GM23338 (cell line): ENCODE measurements at regions not wholly inside any gene's neighbourhood (a gene's known extent, or its start where the extent isn't known, plus 50 kb on each side); places are given as distances from the start of the nearest gene placed in this dataset.

ENCODE experiments used
- ATAC-seq: fragments of 200-7000 bp; cut with Tn5 transposase; 3 replicates; pipeline ENCODE4 v1.9.1; 2020
- DNase-seq: peaks from one replicate; pipeline ENCODE4 v3.0.0-alpha.2; 2015; ENCODE audit warnings: low spot score
- H2AFZ ChIP-seq: fragments of 200-600 bp; sonication (generic); 2 replicates; pipeline ENCODE4 v1.8.0; 2016; ENCODE audit warnings: antibody characterized with exemption, mild to moderate bottlenecking, moderate library complexity
- H3F3A ChIP-seq: fragments of 200-600 bp; sonication (generic); replicated peaks from 2 replicates; pipeline ENCODE4 v1.8.0; 2017; ENCODE audit warnings: antibody characterized with exemption, mixed run types, low read depth
- H3K27ac ChIP-seq: fragments of 200-600 bp; sonication (generic); 2 replicates; pipeline ENCODE4 v1.6.1; 2016; ENCODE audit warnings: low read depth
- H3K27me3 ChIP-seq: fragments of 200-600 bp; sonication (generic); 2 replicates; pipeline ENCODE4 v1.8.0; 2016; ENCODE audit warnings: mild to moderate bottlenecking, mixed run types, moderate library complexity; ENCODE audit not compliant: insufficient read depth
- H3K36me3 ChIP-seq: fragments of 200-600 bp; sonication (generic); 2 replicates; pipeline ENCODE4 v1.8.0; 2016; ENCODE audit warnings: mild to moderate bottlenecking; ENCODE audit not compliant: insufficient read depth
- H3K4me1 ChIP-seq: fragments of 200-600 bp; sonication (generic); 2 replicates; pipeline ENCODE4 v1.8.0; 2016; ENCODE audit warnings: mild to moderate bottlenecking, moderate library complexity; ENCODE audit not compliant: insufficient read depth
- H3K4me2 ChIP-seq: fragments of 200-600 bp; sonication (generic); 2 replicates; pipeline ENCODE4 v1.7.1; 2017; ENCODE audit warnings: mixed run types
- H3K4me3 ChIP-seq: fragments of 200-600 bp; sonication (generic); 2 replicates; pipeline ENCODE4 v1.6.1; 2016; ENCODE audit warnings: mixed run types
- H3K79me2 ChIP-seq: fragments of 200-600 bp; sonication (generic); replicated peaks from 2 replicates; pipeline ENCODE4 v1.8.0; 2017; ENCODE audit warnings: mild to moderate bottlenecking; ENCODE audit not compliant: insufficient read depth
- H3K9me2 ChIP-seq: fragments of 200-600 bp; sonication (generic); 2 replicates; pipeline ENCODE4 v1.8.0; 2017; ENCODE audit not compliant: insufficient read depth
- H4K20me1 ChIP-seq: fragments of 200-600 bp; sonication (generic); replicated peaks from 2 replicates; pipeline ENCODE4 v1.8.0; 2017; ENCODE audit warnings: mild to moderate bottlenecking; ENCODE audit not compliant: insufficient read depth
- H3K27ac Mint-ChIP-seq: 2 replicates; pipeline ENCODE4 v1.8.0; 2020; ENCODE audit warnings: inconsistent platforms, mild to moderate bottlenecking, moderate library complexity, mixed read lengths
- H3K27me3 Mint-ChIP-seq: 3 replicates; pipeline ENCODE4 v1.8.0; 2022; ENCODE audit warnings: low read depth, mild to moderate bottlenecking, moderate library complexity, mixed read lengths, inconsistent platforms; ENCODE audit not compliant: insufficient read depth, poor library complexity
- H3K36me3 Mint-ChIP-seq: 3 replicates; pipeline ENCODE4 v1.8.0; 2021; ENCODE audit warnings: low read depth, mild to moderate bottlenecking, inconsistent platforms, moderate library complexity, mixed read lengths
- H3K4me1 Mint-ChIP-seq: 3 replicates; pipeline ENCODE4 v1.8.0; 2020; ENCODE audit warnings: mild to moderate bottlenecking, inconsistent platforms, mixed read lengths
- H3K4me3 Mint-ChIP-seq: 3 replicates; pipeline ENCODE4 v1.8.0; 2021; ENCODE audit warnings: moderate library complexity, mild to moderate bottlenecking, inconsistent platforms, mixed read lengths
- H3K9me3 Mint-ChIP-seq: 3 replicates; pipeline ENCODE4 v1.8.0; 2020; ENCODE audit warnings: moderate library complexity, mild to moderate bottlenecking, inconsistent platforms, mixed read lengths
- CREB1 ChIP-seq: fragments of 250-450 bp; sonication (Bioruptor Pico); IDR thresholded peaks from 2 replicates; pipeline ENCODE4 v1.5.0; 2020; ENCODE audit warnings: low read depth, mild to moderate bottlenecking, moderate library complexity
- NANOG ChIP-seq: IDR thresholded peaks from 2 replicates; pipeline ENCODE4 v1.6.1; 2016; ENCODE audit warnings: antibody characterized with exemption, borderline replicate concordance
- POLR2AphosphoS5 ChIP-seq: IDR thresholded peaks from 2 replicates; pipeline ENCODE4 v1.6.1; 2016; ENCODE audit warnings: antibody characterized with exemption, low read depth
- STAT1 ChIP-seq: IDR thresholded peaks from one replicate; pipeline ENCODE4 v1.6.1; 2016; ENCODE audit warnings: antibody characterized with exemption; ENCODE audit not compliant: unreplicated experiment
- ZNF114 ChIP-seq: fragments of 250-450 bp; sonication (Bioruptor Pico); IDR thresholded peaks from 2 replicates; pipeline ENCODE4 v1.5.0; 2020; ENCODE audit warnings: mild to moderate bottlenecking, moderate library complexity
- ZNF331 ChIP-seq: fragments of 250-450 bp; sonication (Bioruptor Pico); IDR thresholded peaks from 2 replicates; pipeline ENCODE4 v1.5.0; 2020; ENCODE audit warnings: low read depth, mild to moderate bottlenecking, moderate library complexity
- TF ChIP-seq, protein P1 (sequence below): fragments of 250-450 bp; sonication (Bioruptor Pico); IDR thresholded peaks from 2 replicates; pipeline ENCODE4 v1.5.0; 2020; ENCODE audit warnings: mild to moderate bottlenecking, moderate library complexity
- TF ChIP-seq, protein P2 (sequence below), 2 experiments: fragments of 200-600 bp in 1 of 2; sonication (generic) in 1 of 2; conservative IDR thresholded peaks; 2 replicates each; pipeline versions ENCODE4 v1.5.1 to v1.6.1; 2016 to 2017; ENCODE audit warnings: antibody characterized with exemption in 2 of 2, low read depth in 2 of 2, mild to moderate bottlenecking in 2 of 2, moderate library complexity in 1 of 2

DNA sequence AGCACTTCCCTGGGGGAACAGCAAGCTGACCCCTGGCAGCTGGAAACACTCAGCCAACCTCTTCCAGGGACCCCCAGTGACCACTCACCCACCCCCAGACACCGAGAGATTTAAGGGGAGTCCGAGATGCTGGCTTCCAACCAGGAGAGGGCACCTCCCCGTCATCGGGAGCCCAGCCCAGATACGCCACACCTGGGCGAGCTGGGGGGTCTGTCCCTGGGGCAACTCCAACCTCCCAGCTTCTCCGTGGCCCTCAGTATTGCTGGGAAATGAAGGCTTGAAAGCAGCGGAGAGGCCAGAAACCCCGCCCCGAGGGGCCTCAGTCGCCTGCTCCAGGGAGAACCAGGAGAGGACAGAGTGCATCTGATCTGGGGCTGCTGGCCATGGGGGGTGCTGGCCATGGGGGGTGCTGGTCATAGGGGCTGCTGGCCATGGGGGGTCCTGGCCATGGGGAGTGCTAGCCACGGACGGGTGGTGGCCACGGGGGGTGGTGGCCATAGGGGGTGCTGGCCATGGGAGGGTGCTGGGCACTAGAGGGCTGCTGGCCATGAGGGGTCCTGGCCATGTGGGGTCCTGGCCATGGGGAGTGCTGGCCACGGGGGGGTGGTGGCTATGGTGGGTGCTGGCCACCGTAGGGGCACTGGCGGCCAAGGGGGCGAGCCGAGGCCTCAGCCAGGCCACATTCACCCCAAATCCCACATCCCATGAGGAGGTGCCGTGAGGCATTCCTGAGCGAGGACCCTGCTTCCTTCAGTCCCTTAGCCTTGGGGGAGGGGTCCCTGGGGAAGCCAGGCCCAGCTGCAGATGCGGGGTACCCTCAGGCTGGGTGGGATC is 61.5 kb upstream of the TTC34 start (continued):
- TF ChIP-seq, protein P1, sequence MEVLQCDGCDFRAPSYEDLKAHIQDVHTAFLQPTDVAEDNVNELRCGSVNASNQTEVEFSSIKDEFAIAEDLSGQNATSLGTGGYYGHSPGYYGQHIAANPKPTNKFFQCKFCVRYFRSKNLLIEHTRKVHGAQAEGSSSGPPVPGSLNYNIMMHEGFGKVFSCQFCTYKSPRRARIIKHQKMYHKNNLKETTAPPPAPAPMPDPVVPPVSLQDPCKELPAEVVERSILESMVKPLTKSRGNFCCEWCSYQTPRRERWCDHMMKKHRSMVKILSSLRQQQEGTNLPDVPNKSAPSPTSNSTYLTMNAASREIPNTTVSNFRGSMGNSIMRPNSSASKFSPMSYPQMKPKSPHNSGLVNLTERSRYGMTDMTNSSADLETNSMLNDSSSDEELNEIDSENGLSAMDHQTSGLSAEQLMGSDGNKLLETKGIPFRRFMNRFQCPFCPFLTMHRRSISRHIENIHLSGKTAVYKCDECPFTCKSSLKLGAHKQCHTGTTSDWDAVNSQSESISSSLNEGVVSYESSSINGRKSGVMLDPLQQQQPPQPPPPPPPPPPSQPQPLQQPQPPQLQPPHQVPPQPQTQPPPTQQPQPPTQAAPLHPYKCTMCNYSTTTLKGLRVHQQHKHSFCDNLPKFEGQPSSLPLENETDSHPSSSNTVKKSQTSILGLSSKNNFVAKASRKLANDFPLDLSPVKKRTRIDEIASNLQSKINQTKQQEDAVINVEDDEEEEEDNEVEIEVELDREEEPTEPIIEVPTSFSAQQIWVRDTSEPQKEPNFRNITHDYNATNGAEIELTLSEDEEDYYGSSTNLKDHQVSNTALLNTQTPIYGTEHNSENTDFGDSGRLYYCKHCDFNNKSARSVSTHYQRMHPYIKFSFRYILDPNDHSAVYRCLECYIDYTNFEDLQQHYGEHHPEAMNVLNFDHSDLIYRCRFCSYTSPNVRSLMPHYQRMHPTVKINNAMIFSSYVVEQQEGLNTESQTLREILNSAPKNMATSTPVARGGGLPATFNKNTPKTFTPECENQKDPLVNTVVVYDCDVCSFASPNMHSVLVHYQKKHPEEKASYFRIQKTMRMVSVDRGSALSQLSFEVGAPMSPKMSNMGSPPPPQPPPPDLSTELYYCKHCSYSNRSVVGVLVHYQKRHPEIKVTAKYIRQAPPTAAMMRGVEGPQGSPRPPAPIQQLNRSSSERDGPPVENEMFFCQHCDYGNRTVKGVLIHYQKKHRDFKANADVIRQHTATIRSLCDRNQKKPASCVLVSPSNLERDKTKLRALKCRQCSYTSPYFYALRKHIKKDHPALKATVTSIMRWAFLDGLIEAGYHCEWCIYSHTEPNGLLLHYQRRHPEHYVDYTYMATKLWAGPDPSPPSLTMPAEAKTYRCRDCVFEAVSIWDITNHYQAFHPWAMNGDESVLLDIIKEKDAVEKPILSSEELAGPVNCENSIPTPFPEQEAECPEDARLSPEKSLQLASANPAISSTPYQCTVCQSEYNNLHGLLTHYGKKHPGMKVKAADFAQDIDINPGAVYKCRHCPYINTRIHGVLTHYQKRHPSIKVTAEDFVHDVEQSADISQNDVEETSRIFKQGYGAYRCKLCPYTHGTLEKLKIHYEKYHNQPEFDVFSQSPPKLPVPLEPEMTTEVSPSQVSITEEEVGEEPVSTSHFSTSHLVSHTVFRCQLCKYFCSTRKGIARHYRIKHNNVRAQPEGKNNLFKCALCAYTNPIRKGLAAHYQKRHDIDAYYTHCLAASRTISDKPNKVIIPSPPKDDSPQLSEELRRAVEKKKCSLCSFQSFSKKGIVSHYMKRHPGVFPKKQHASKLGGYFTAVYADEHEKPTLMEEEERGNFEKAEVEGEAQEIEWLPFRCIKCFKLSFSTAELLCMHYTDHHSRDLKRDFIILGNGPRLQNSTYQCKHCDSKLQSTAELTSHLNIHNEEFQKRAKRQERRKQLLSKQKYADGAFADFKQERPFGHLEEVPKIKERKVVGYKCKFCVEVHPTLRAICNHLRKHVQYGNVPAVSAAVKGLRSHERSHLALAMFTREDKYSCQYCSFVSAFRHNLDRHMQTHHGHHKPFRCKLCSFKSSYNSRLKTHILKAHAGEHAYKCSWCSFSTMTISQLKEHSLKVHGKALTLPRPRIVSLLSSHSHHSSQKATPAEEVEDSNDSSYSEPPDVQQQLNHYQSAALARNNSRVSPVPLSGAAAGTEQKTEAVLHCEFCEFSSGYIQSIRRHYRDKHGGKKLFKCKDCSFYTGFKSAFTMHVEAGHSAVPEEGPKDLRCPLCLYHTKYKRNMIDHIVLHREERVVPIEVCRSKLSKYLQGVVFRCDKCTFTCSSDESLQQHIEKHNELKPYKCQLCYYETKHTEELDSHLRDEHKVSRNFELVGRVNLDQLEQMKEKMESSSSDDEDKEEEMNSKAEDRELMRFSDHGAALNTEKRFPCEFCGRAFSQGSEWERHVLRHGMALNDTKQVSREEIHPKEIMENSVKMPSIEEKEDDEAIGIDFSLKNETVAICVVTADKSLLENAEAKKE = no peak
- TF ChIP-seq CREB1 (no peak), ZNF114 (CRISPR knock-in tag) (no peak), ZNF331 (CRISPR knock-in tag) (no peak), NANOG (no peak), STAT1 (no peak)
- TF ChIP-seq, protein P2, sequence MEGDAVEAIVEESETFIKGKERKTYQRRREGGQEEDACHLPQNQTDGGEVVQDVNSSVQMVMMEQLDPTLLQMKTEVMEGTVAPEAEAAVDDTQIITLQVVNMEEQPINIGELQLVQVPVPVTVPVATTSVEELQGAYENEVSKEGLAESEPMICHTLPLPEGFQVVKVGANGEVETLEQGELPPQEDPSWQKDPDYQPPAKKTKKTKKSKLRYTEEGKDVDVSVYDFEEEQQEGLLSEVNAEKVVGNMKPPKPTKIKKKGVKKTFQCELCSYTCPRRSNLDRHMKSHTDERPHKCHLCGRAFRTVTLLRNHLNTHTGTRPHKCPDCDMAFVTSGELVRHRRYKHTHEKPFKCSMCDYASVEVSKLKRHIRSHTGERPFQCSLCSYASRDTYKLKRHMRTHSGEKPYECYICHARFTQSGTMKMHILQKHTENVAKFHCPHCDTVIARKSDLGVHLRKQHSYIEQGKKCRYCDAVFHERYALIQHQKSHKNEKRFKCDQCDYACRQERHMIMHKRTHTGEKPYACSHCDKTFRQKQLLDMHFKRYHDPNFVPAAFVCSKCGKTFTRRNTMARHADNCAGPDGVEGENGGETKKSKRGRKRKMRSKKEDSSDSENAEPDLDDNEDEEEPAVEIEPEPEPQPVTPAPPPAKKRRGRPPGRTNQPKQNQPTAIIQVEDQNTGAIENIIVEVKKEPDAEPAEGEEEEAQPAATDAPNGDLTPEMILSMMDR (conservative IDR thresholded peaks at IDR 0.05; ENCODE audit: low read depth in 2 of 2) = no peak

DNA sequence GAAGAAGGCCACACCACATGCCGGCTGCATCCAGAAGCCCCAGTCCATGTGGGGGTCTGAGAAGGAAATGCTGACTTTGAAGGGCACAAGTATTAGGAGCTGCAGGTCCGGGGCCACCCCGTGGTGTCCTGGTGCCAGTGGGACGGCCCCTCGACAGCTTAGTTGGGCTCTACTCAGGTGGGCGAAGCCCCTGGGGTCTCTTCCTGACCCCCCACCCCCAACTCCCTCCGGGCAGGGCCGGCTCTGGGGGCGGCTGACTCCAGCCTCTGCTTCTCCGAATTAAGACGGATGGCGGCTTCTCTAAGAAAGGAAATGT is 62.1 kb upstream of the TTC34 start:
- H3K36me3 Mint-ChIP-seq = peaks cover 11% of the 10 kb centered on the region
- Histone ChIP-seq H3K36me3 (no peaks in the 10 kb centered on the region), H3K9me2 (no peaks in the 10 kb centered on the region), H2AFZ (no peak overlapping the region), H3K27me3 (no peaks in the 10 kb centered on the region), H3F3A (no peaks in the 10 kb centered on the region), H3K4me1 (no peaks in the 10 kb centered on the region), H3K79me2 (no peaks in the 10 kb centered on the region), H3K27ac (no peak overlapping the region), H3K4me2 (no peak overlapping the region), H3K4me3 (no peak overlapping the region), H4K20me1 (no peaks in the 10 kb centered on the region)
- no peaks in the 10 kb centered on the region for H3K4me1 Mint-ChIP-seq
- DNase-seq = no peak
- peaks cover 4% of the 10 kb centered on the region for H3K27me3 Mint-ChIP-seq
- no peak for ATAC-seq
- no peak overlapping the region for H3K27ac Mint-ChIP-seq
- H3K9me3 Mint-ChIP-seq = peaks cover 72% of the 10 kb centered on the region
- H3K4me3 Mint-ChIP-seq = no peak overlapping the region
- no peak for TF ChIP-seq POLR2AphosphoS5
- TF ChIP-seq, protein P1 = no peak
